Choroid plexus epithelial cell (primary cell): ENCODE measurements at regions not wholly inside any gene's neighbourhood (a gene's known extent, or its start where the extent isn't known, plus 50 kb on each side); places are given as distances from the start of the nearest gene placed in this dataset.

ENCODE experiments used
- DNase-seq: peaks from one replicate; pipeline ENCODE4 v3.0.0-alpha.2; 2010; ENCODE audit warnings: low read depth
- H3K4me3 ChIP-seq: 2 replicates; pipeline ENCODE4 v1.5.1; 2011; ENCODE audit warnings: low read depth, mild to moderate bottlenecking, control low read depth, low read length, moderate library complexity
- TF ChIP-seq, protein P1 (sequence below): conservative IDR thresholded peaks from 2 replicates; pipeline ENCODE4 v1.5.1; 2011; ENCODE audit warnings: low read depth, mild to moderate bottlenecking, control low read depth, inconsistent platforms, low read length, moderate library complexity

- no peak overlapping the region for H3K4me3 ChIP-seq
- TF ChIP-seq, protein P1, sequence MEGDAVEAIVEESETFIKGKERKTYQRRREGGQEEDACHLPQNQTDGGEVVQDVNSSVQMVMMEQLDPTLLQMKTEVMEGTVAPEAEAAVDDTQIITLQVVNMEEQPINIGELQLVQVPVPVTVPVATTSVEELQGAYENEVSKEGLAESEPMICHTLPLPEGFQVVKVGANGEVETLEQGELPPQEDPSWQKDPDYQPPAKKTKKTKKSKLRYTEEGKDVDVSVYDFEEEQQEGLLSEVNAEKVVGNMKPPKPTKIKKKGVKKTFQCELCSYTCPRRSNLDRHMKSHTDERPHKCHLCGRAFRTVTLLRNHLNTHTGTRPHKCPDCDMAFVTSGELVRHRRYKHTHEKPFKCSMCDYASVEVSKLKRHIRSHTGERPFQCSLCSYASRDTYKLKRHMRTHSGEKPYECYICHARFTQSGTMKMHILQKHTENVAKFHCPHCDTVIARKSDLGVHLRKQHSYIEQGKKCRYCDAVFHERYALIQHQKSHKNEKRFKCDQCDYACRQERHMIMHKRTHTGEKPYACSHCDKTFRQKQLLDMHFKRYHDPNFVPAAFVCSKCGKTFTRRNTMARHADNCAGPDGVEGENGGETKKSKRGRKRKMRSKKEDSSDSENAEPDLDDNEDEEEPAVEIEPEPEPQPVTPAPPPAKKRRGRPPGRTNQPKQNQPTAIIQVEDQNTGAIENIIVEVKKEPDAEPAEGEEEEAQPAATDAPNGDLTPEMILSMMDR = no peak
These were observed 848.8 kb downstream of the TDRD15 start for GRCh38 chr2:21972586-21972985.

DNA sequence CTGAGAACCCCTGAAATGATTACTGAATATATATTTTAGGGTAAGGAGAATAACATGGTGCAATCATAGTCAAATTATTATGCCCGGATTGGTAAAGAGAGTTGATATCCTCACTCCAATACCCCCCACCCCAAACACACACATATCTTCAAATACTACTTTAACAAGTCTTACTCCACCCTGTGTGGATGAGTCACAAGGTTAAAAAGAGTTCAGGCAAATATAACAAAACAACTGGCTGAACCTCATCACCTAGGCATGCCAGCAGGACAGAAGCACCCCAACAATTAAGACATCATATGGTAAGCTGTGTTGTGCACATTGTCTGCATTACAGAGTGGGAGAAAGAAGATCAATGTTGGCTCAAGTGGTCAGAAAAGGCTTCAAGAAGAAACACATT is 857.4 kb downstream of the TDRD15 start:
- peak; percentile 6 for DNase-seq
- TF ChIP-seq, protein P1 = no peak

More at GRCh38 chr2:21972586-21972985, 848.8 kb downstream of the TDRD15 start:
- no peak for DNase-seq

DNA sequence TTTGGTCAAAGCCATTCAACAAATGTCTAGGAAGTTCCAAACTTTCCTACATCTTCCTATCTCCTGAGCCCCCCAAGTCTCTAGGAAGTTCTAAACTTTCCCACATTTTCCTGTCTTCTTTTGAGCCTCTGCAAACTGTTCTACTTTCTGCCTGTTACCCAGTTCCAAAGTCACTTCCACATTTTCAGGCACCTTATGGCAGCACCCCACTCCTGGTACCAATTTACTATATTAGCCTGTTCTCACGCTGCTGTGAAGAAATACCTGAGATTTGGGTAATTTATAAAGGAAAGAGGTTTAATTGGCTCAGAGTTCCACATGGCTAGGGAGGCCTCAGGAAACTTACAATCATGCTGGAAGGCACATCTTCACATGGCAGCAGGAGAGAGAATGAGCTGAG is 869.2 kb downstream of the TDRD15 start:
- TF ChIP-seq, protein P1 = no peak
- no peak for DNase-seq
- no peak overlapping the region for H3K4me3 ChIP-seq

More for the DNA sequence above, 857.4 kb downstream of the TDRD15 start:
- H3K4me3 ChIP-seq = no peak overlapping the region

GRCh38 chr2:21996339-21996738 is 872.6 kb downstream of the TDRD15 start:
- no peak for DNase-seq
- TF ChIP-seq, protein P1 = no peak

GRCh38 chr2:21999522-21999921 is 875.8 kb downstream of the TDRD15 start:
- no peak for DNase-seq
- TF ChIP-seq, protein P1 = no peak
- H3K4me3 ChIP-seq = no peak overlapping the region

More at GRCh38 chr2:21996339-21996738, 872.6 kb downstream of the TDRD15 start:
- no peak overlapping the region for H3K4me3 ChIP-seq

- peak; percentile 15 for DNase-seq
- no peak overlapping the region for H3K4me3 ChIP-seq
- TF ChIP-seq, protein P1 = no peak
These were observed 878.3 kb downstream of the TDRD15 start for GRCh38 chr2:22002066-22002465.

DNA sequence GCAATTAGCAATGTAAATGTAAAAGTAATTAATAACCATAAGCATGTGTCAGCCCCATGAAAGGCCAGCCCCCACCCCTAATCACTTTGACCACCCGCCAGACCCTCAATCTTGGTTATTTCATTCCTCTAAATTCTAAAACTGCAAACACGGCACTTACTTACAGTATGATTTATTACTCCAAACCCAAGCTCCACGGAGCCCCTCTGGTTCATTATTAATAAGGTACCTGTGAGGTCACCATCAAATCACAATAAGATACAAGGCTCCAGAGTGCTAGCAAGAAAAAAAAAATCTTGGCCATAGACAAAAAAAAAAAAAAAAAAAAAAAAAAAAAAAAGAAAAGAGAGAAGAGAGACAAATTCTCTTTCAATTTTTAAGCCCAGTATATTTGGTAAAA is 879.5 kb downstream of the TDRD15 start:
- TF ChIP-seq, protein P1 = no peak
- no peak overlapping the region for H3K4me3 ChIP-seq
- DNase-seq = no peak
